GM18868 (cell line): ENCODE measurements at regions not wholly inside any gene's neighbourhood (a gene's known extent, or its start where the extent isn't known, plus 50 kb on each side); places are given as distances from the start of the nearest gene placed in this dataset.
"Not testable (repeated sequence)": the region's sequence is repeated elsewhere in the genome, so short reads cannot be mapped to it uniquely, and the experiment has no call there.

Experiments
- ATAC-seq: cut with Tn5 transposase; IDR thresholded peaks from one replicate; pipeline ENCODE4 v1.9.1; 2021; ENCODE audit warnings: mild to moderate bottlenecking, moderate library complexity; ENCODE audit not compliant: unreplicated experiment

DNA sequence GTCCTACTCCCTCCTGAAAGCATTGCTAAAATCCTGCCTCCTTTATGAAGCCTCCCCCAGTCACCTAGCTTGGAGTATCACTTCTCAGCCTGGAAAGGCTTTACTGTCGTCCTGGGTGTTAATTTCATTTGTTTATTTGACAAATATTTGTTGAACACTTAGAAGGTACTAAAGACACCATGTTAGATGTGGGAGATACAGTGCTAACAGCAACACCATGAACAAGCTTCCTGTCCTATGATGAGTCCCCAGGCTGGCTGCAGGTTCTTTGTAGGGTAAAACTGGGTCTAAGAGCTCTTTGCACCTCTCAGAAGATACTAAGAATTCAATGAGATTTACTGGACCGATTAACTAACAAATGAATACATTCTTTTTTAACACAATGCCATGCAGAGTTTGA lies 109.2 kb upstream of the TMEM170B start:
- ATAC-seq = peak; percentile 26

DNA sequence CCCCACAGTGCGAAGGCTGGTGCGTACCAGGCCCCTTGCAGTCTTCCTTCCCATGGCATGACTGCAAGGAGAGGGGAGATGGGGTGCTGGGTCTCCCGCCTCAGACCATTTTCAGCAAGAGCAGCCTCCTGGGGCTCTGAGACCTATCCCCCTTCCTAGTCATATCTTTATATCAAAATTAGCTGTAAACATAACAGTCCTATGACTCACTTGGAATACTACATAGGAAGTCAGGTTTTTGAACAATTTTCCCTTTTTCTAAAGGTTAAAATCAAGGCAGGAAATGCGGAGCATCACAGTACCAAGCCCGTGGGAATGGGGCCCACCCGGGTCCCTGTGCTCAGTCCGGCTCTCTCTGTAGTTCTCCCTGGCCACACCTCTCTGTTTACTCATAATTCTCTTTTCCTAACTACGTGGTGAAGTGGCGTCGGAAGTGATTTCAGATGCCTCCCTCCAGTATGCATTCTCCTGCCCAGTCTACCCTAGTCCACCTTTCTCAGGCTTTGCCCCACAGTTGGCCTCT lies 109.8 kb upstream of the TMEM170B start:
- ATAC-seq = no peak

DNA sequence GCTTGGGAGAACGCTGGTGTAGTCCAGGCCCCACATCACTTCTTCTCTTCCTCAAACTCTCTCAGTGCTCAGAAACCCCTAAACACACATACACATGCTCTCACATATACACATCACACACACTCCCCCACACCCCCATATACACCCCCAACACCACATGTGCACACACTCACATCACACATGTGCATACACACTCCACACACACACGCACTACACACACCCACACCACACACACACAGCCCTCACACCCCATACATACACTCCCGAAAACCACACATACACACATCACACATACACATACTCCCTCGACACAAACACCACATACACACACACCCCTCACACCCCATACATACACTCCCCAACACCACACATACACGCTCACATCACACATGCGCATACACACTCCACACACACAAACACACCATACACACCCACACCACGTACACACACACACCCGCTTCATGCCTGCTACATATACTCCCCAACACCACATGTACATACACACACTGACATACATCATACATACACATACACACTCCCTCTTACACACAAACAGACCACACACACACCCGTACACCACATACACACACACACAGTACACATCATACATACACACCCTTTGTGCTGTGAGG lies 110.3 kb upstream of the TMEM170B start:
- ATAC-seq = no peak

DNA sequence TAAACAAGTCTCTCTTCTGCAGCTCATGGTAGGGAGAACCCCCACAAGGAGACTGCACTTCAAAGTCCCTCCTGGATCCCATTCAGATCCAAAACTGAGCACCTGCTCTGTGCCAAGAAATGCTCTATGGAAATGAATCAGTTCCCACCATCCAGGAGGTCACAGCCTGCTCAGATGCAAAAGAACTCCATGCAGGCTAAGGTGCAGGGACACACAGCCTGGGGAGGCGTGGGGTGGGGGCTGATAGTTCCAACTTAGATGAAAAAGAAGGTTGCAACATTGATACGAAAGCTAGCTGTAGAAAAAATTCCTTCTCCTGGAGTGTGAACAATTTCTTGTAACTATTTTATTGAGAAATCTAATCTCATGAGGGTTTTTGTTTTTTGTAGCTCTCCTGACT lies 111.0 kb upstream of the TMEM170B start:
- ATAC-seq = no peak

DNA sequence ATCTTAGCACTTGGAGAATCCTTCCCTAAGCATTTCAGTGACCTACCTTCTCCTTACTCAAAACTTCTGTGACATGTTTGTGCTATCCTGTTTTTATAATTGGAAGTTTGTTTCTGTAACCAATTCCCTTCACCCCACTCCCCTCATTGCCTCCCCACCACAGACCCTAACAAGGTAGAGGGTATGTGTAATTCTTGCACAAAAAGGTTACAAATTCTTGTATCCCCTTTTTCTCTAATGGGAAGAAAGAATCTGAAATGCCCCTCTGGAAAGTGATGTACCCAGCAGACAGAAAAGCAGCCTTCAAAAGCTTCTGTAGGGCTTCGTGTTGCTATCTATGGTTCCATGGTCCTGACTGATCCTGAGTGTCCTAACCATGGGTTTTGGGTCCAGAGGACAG lies 111.7 kb upstream of the TMEM170B start:
- ATAC-seq = no peak

DNA sequence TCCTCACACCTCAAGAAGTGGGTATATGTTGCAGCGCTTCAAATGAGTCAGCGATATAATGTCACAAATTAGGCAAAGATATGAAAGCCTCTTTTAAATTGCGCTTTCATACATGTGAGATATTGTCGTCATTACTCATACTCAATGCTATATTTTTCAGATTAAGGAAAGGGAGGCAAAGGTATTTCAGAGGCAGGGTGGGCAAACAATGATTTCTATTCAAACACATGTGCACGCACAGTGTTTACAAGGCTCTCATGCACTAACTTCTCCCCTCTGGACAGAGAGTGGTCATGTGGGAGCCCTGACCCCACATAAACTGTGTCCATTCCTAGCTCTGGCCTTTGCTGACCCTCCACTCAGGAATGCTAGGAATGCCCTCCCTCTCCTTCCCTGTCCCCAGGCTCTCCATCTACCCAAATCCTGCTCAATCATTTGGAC lies 112.1 kb upstream of the TMEM170B start:
- ATAC-seq = no peak

DNA sequence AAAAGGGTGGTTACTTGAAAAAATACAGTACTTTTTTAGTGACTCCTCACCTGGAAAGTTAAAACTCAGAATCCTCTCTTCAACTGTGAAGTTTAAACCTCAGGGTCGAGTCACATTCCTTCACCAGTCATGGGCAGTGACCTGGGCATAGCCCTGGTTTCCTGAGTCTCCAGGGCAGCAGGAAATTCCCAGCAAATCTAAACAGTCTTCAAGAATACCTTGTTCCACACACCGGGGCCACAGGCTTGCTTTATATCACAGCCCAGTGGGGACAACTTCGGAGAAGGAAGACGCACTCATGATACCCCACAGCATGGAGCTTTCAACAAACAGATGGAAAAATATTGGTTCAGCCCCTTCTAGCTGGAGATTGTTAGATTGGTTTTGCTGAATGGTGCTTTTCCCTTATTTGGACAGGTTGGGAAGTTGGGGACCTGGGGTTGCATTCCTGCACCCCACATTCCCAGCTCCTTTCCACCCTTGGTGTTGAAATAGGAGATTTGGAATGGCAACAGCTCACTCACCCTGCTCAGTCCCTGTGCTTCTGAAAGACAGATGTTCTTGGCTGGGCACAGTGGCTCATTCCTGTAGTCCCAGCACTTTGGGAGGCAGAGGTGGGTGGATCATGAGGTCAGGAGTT lies 113.0 kb upstream of the TMEM170B start:
- ATAC-seq = no peak

DNA sequence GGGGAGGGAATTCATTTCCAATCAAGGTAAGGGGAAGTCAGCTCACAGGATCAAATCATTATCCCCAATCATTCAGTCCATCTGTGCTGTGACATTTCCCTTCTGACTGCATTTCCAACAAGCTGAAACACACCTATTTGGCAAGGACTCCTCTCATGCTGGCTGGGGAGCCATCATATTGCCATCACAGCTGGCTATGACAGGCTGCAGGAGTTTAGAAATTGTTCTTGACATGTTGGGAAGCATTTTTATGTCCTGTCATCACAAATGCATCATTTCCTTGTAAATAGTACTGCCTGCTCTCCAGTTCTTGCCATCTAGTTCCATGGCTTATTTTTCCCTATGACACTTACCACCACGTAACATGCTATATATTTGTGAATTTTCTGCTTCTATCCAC lies 113.9 kb upstream of the TMEM170B start:
- no peak for ATAC-seq

DNA sequence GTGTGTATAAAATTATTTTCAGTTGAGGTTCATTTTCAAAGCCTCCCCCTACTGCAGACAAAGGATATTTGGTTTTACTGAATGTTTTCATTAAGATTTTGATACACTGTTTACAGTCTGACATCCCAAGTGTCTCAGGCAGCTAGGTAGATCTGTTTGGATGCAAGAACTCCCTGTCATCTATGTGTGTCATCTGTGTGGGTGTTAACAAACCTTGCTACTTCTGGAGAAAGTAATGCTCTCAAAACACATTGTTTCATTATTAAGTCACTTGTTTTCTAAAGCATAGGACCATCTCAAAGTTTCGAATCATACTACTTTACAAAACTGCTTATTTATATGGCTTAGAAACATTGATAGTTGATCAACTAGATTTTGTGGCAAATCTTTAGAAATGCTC lies 114.5 kb upstream of the TMEM170B start:
- ATAC-seq = no peak

DNA sequence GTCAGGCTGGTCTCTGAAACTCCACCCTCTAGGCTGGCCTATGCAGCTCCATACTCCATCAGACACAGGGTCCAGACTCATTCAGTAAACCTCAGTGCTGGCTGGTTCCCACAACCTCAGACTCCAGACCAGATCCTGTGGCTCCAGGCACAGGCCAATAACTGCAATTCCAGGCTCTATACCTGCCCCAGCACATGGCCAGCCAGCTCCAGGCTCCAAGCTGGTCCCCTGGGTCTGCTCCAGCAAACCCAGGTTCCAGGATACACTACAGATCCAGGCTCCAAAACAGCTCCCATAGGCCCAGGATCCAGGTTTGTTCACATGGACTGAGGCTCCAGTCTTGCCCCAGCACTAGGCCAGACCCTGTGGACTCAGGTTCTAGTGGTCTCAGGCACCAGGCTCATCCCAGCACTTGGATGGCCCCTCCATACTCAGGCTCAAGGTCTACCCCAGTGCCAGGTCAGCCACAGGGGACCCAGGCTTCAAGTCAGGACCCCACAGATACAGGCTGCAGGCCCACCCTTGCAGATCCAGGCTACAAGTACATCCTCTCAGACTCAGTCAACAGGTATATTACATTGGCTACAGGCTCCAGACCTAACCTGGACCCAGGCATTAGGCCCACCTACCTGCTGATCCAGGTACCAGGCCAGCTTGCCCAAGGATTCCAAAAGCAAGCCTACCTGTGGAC lies 117.6 kb upstream of the TMEM170B start:
- no peak for ATAC-seq

DNA sequence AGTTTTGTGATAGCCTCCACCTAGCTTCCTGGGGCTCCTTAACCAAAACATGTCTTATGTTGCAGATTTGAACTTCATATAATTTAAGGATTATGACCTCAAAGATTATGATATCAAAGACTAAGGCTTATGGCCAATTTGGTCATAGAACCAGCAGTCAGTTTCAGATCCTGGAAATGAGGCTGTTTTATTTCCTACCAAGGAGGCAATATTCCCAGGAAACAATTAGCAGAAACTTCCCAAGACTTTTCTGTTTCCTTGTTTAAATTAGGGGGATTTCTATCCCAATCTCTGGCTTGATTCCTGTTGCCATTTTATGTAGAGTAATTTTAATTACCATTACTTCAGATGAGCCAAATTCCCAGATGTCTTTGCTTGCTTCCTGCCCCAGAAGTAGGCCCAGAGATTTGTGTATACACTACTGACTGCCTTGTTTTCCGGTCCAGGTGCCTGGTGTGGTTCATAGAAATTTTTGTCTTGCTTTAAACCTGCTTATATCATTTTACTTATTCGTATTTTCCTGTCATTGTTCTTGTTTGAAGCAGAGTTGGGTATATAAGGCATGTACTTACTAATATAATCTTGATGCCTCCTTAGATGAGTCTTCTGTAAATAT lies 119.2 kb upstream of the TMEM170B start:
- no peak for ATAC-seq

DNA sequence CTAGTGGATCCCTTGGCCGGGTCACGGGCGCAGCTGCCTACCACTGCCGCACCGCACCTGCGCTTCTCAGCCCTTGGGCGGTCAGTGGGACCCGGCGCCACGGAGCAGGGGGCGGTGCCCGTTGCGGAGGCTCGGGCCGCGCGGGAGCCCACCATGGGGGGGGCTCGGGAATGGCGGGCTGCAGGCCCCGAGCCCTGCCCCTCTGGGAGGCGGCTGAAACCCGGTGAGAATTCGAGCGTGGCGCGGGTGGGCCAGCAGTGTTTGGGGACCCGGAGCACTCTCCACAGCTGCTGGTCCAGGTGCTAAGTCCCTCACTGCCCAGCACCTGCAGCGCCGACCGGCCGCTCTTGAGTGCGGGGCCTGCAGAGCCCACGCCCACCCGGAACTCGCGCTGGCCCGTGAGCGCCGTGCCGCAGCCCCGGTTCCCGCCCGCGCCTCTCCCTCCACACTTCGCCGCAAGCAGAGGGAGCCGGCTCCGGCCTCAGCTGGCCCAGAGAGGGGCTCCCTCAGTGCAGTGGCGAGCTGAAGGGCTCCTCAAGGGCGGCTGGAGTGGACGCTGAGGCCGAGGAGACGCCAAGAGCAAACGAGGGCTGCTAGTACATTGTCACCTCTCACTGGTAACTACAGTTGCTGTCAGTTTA lies 120.5 kb upstream of the TMEM170B start:
- no peak for ATAC-seq

DNA sequence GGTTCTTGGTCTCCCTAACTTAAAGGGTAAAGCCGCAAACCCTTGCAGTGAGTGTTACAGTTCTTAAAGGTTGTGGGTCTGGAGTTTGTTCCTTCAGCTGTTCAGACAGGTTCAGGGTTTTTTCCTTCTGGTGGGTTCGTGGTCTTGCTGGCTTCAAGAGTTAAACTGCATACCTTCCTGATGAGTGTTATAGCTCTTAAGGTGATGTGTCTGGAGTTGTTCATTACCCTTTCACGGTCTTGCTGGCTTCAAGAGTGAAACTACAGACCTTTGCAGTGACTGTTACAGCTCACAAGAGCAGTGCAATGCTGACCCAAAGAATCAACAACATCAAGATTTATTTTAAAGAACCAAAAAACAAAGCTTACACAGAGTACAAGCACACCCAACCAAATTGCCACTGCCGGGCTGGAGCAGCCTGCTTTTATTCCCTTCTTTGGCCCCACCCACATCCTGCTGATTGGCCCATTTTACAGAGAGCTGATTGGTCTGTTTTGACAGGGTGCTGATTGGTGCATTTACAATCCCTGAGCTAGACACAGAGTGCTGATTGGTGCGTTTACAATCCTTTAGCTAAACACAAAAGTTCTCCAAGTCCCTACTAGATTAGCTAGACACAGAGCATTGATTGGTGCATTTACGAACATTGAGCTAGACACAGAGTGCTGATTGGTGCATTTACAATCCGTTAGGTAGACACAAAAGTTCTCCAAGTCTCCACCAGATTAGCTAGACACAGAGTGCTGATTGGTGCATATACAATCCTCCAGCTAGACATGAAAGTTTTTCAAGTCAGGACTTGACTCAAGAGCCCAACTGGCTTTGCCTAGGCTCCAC lies 121.2 kb upstream of the TMEM170B start:
- ATAC-seq = not testable (repeated sequence)

DNA sequence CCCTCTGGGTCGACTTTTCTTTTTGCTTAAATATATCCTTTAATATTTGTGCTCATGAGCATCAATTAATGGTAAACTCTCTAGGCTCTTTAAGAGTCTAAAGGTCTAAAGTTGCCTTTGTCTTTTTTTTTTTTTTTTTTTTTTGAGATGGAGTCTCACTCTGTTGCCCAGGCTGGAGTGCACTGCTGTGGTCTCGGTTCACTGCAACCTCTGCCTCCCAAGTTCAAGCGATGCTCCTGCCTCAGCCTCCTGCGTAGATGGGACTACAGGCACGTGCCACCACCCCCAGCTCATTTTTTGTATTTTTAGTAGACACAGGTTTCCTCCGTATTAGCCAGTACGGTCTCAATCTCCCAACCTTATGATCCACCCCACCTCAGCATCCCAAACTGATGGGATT lies 122.0 kb upstream of the TMEM170B start:
- no peak for ATAC-seq

DNA sequence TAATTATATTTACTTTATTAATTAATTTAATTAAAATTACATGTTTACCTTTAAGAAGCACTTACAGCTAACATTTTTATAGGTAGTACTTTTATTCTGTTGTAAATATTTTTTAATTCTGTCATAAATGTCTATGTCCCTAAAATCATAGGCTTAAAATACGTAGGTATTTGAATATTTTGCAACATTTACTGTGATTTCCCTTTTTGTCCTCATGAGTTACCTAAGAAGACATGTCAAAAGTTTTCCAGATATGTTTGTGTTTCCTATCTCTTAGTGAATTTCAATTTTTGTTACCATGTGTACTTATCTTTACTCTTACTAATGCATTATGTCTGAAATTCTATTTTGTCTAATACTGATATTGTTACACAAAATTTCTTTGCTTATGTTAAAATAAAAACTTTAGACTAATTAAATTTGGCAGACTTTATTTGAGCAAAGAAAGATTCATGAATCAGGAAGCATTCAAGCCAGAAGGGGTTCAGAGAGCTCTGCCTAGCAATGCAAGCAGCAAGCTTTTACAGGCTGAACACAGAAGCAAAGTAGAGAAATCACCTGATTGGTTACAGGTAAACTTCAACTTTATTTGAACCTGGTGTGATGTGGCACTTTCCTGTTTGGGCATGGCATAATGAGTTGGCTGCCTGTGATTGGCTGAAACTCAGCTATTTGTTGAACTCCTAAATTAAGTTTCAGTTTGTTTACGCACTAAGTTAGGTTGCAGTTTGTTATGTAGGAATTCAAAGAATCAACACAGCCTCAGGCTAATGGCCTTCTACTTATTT lies 123.2 kb upstream of the TMEM170B start:
- peak; percentile 68 for ATAC-seq

DNA sequence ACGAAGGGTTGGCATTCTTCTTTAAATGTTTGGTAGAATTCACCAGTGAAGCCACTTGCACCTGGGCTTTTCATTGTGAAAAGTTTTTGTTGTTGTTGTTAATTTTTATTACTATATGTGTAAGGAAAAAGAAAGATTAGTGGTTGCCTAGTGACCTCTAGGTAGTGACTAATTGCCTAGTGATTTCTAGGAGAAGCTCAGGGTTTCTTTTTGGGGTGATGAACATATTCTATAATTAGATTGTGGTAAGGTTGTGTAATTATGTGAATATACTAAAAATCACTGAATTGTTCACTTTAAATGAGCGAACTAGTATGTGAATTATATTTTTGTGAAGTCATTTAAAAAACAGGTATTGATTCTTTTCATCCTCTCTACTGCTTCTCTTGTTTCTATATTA lies 123.8 kb upstream of the TMEM170B start:
- ATAC-seq = no peak

DNA sequence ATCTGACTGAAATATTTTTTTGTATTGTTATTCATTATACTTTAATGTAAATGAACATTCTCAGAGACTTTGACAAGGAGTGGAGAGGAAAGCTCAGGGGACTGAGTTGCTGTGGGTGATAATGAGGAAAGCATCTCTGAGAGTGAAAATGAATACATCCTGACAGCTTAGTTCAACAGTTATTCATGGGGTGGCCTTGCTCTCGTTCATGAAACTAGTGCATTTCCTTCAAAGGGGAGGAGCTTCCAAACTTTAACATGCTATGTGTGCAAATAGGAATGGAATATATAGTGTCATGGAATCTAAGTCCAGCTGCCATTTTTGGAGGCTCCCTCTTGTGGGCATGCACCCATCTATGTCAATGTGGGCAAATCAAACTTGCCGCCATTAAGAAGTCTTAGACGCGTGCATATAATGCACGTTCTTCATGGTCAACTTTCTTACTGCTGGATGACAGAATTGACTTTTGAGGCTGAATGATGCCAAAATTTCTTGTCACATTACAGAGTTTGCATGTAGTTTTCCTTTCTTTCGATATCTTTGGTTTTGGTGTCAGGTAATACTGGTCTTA lies 124.3 kb upstream of the TMEM170B start:
- ATAC-seq = no peak

DNA sequence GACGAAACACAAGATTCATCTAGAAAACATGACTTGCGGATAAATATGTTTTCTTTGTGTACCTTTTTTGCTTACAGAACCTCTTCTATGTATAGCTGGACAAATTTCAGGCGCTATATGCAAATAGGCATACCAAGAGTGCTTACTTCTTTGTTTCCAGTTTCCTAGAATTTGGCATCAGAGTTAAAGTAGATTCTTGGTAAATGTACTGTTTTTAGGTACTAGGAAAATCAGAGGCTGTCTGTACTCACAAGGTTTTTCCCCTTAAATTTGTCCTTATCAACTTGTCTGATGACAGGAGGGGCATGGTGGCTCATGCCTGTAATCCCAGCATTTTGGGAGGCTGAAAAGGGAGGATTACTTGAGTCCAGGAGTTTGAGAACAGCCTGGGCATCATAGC lies 124.9 kb upstream of the TMEM170B start:
- no peak for ATAC-seq

DNA sequence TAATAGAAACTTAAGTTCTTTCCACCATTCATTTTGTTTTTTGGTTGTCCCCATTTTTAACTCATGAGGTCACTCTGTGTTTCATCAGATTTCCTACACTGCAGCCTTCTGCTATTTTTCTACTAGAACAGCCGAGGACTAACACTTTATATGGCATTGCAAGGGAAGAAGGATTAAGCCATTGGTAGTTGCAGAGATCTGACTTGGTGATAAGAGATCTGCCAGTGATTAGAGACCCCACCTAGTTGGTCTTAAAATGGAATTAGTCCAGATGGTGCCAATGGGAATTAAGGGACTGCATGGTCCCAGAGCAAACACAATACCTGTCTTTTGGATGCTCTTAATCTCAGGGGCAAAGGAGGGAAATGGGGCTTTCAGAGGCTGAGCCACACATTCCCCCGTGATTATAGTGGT lies 125.5 kb upstream of the TMEM170B start:
- ATAC-seq = no peak
